Gastrocnemius medialis (tissue), 4 donors: ENCODE measurements at regions not wholly inside any gene's neighbourhood (a gene's known extent, or its start where the extent isn't known, plus 50 kb on each side); places are given as distances from the start of the nearest gene placed in this dataset.

ENCODE experiments used
- CTCF ChIP-seq, 5 experiments: fragments of 450-650 bp in 3 of 5; fragments of 200-600 bp in 2 of 5; sonication (generic) in 2 of 5; IDR thresholded peaks in 4 of 5; conservative IDR thresholded peaks in 1 of 5; 1 replicate in 4 of 5; 2 replicates in 1 of 5; pipeline ENCODE4 v1.5.1; 2016 to 2019; ENCODE audit warnings: antibody characterized with exemption in 5 of 5, mild to moderate bottlenecking in 3 of 5, moderate library complexity in 3 of 5
- POLR2A ChIP-seq, 2 donors: fragments of 450-650 bp; IDR thresholded peaks; one replicate each; pipeline ENCODE4 v1.6.1; 2017; ENCODE audit warnings: antibody characterized with exemption in 2 of 2, mild to moderate bottlenecking in 2 of 2, moderate library complexity in 2 of 2

- TF ChIP-seq CTCF (IDR thresholded peaks at IDR 0.05 in 4 of 5, conservative IDR thresholded peaks at IDR 0.05 in 1 of 5) (no peak), POLR2A (IDR thresholded peaks at IDR 0.05) (no peak)
These were observed 210.8 kb upstream of the PFKP start for GRCh38 chr10:2856598-2856997.
